HepG2 (cell line): ENCODE measurements at regions not wholly inside any gene's neighbourhood (a gene's known extent, or its start where the extent isn't known, plus 50 kb on each side); places are given as distances from the start of the nearest gene placed in this dataset.

Source experiments
- ATAC-seq: fragments of 200-7000 bp; cut with Tn5 transposase; 3 replicates; pipeline ENCODE4 v1.9.1; 2020; ENCODE audit warnings: mild to moderate bottlenecking, moderate library complexity
- BruUV-seq: library from RNA; stranded (reverse); fragments of 400-500 nt; replicated peaks from 2 replicates; lab custom pipeline; 2021; lab: Mats Ljungman, UMichigan
- CTCF ChIA-PET: fragments of 300-600 bp; formaldehyde crosslinking; extraction: SDS; loops from one replicate; lab custom pipeline; 2021; ENCODE audit warnings: low total read pairs, inconsistent platforms, low intra/inter-chr PET ratio; lab: Yijun Ruan, JAX
- POLR2A ChIA-PET: fragments of 350-600 bp; sonication (Branson Sonifier 250); formaldehyde crosslinking; loops from one replicate; lab custom pipeline; 2020; ENCODE audit warnings: antibody characterized with exemption, inconsistent platforms; lab: Yijun Ruan, JAX
- DNase-seq: peaks from one replicate; pipeline ENCODE4 v3.0.0-alpha.2; 2015; ENCODE audit warnings: low spot score
- FAIRE-seq: peaks from 3 replicates; lab custom pipeline; 2011; peaks lifted over from hg19 to GRCh38; lab: Jason Lieb, UNC
- H2AFZ ChIP-seq: one replicate; pipeline ENCODE4 v1.6.1; 2011; ENCODE audit warnings: low read length, inconsistent platforms
- H3K27ac ChIP-seq: fragments of 300-600 bp; 3 replicates; pipeline ENCODE4 v1.8.0; 2011; ENCODE audit warnings: mixed run types, mild to moderate bottlenecking, mixed read lengths, low read length, inconsistent platforms; ENCODE audit not compliant: insufficient read depth; ENCODE audit errors: extremely low read length
- H3K27me3 ChIP-seq, 2 experiments: fragments of 200-600 bp in 1 of 2; 2 replicates in 1 of 2; 3 replicates in 1 of 2; pipeline versions ENCODE4 v1.6.0 to v1.8.0; 2011; ENCODE audit warnings: low read length in 2 of 2, mild to moderate bottlenecking in 2 of 2, moderate library complexity in 2 of 2, inconsistent platforms in 1 of 2; ENCODE audit not compliant: insufficient read depth in 2 of 2, control insufficient read depth in 1 of 2
- H3K36me3 ChIP-seq, 2 experiments: fragments of 200-600 bp in 1 of 2; replicated peaks in 1 of 2; 2 replicates in 1 of 2; 3 replicates in 1 of 2; pipeline versions ENCODE4 v1.5.1 to v1.8.0; 2011; ENCODE audit warnings: low read length in 2 of 2, inconsistent platforms in 1 of 2; ENCODE audit not compliant: insufficient read depth in 2 of 2, control insufficient read depth in 1 of 2
- H3K4me1 ChIP-seq: 2 replicates; pipeline ENCODE4 v1.5.1; 2012; ENCODE audit warnings: low read length, inconsistent platforms; ENCODE audit not compliant: insufficient read depth
- H3K4me2 ChIP-seq: 2 replicates; pipeline ENCODE4 v1.6.0; 2011; ENCODE audit warnings: low read depth, low read length, inconsistent platforms
- H3K4me3 ChIP-seq, 3 experiments: fragments of 200-600 bp in 1 of 3; sonication (generic), shearing (Covaris generic) in 1 of 3; replicated peaks in 1 of 3; 2 replicates each; pipeline ENCODE4 v1.5.1; 2011 to 2016; ENCODE audit warnings: low read length in 3 of 3, inconsistent platforms in 2 of 3, low read depth in 2 of 3, mild to moderate bottlenecking in 2 of 3, control low read depth in 1 of 3, mixed read lengths in 1 of 3; ENCODE audit not compliant: insufficient read depth in 1 of 3
- H3K79me2 ChIP-seq: one replicate; pipeline ENCODE4 v1.6.1; 2011; ENCODE audit warnings: low read length, inconsistent platforms; ENCODE audit not compliant: insufficient read depth
- H3K9ac ChIP-seq: 2 replicates; pipeline ENCODE4 v1.6.0; 2011; ENCODE audit warnings: mild to moderate bottlenecking, low read depth, low read length, inconsistent platforms; ENCODE audit not compliant: insufficient read depth
- H3K9me3 ChIP-seq: 2 replicates; pipeline ENCODE4 v1.5.1; 2012; ENCODE audit warnings: mild to moderate bottlenecking, low read length
- H4K20me1 ChIP-seq: 2 replicates; pipeline ENCODE4 v1.6.0; 2011; ENCODE audit warnings: inconsistent platforms, mild to moderate bottlenecking, low read length, moderate library complexity; ENCODE audit not compliant: insufficient read depth
- ELF4 ChIP-seq: sonication (generic); formaldehyde crosslinking; IDR thresholded peaks from 2 replicates; pipeline ENCODE4 v1.5.0; 2020; ENCODE audit warnings: missing genetic modification reagents, mild to moderate bottlenecking, moderate library complexity, borderline replicate concordance
- GATA4 ChIP-seq: sonication (generic); IDR thresholded peaks from 2 replicates; pipeline ENCODE4 v1.6.1; 2016; ENCODE audit warnings: antibody characterized with exemption, low read depth, borderline replicate concordance
- HNF4G ChIP-seq, 2 experiments: sonication (generic) in 1 of 2; formaldehyde crosslinking in 1 of 2; IDR thresholded peaks; 2 replicates each; pipeline versions ENCODE4 v1.4.0 to v1.6.1; 2011 to 2020; ENCODE audit warnings: borderline replicate concordance in 2 of 2, low read depth in 2 of 2, mild to moderate bottlenecking in 2 of 2, low read length in 1 of 2, missing genetic modification reagents in 1 of 2, moderate library complexity in 1 of 2
- NR2F2 ChIP-seq: IDR thresholded peaks from 2 replicates; pipeline ENCODE4 v1.6.1; 2012; ENCODE audit warnings: low read depth, inconsistent platforms, borderline replicate concordance
- PAF1 ChIP-seq: IDR thresholded peaks from 2 replicates; pipeline ENCODE4 v1.6.1; 2016; ENCODE audit warnings: missing genetic modification reagents, missing compliant biosample characterization
- RXRB ChIP-seq: IDR thresholded peaks from 2 replicates; pipeline ENCODE4 v1.6.1; 2016; ENCODE audit warnings: borderline replicate concordance, missing genetic modification reagents, missing compliant biosample characterization
- THAP11 ChIP-seq: IDR thresholded peaks from 2 replicates; pipeline ENCODE4 v1.6.1; 2016; ENCODE audit warnings: missing biosample characterization, missing genetic modification reagents
- U2AF1 ChIP-seq: fragments of 200-400 bp; formaldehyde crosslinking; optimal IDR thresholded peaks from 2 replicates; pipeline ENCODE3; 2017; ENCODE audit warnings: mild to moderate bottlenecking, low read depth, low read length
- ZIK1 ChIP-seq: sonication (generic); formaldehyde crosslinking; IDR thresholded peaks from 2 replicates; pipeline ENCODE4 v1.5.0; 2020; ENCODE audit warnings: mild to moderate bottlenecking, low read depth, missing genetic modification reagents, borderline replicate concordance
- ZNF33A ChIP-seq: sonication (generic); formaldehyde crosslinking; IDR thresholded peaks from 2 replicates; pipeline ENCODE4 v1.5.1; 2020; ENCODE audit warnings: missing genetic modification reagents, mild to moderate bottlenecking, moderate library complexity, borderline replicate concordance
- ZNF761 ChIP-seq: sonication (generic); formaldehyde crosslinking; conservative IDR thresholded peaks from 2 replicates; pipeline ENCODE4 v1.4.0; 2020; ENCODE audit warnings: mild to moderate bottlenecking, missing genetic modification reagents
- ZNF776 ChIP-seq: sonication (generic); formaldehyde crosslinking; IDR thresholded peaks from 2 replicates; pipeline ENCODE4 v1.4.0; 2020; ENCODE audit warnings: mild to moderate bottlenecking, missing genetic modification reagents
- ZSCAN12 ChIP-seq: sonication (generic); formaldehyde crosslinking; IDR thresholded peaks from 2 replicates; pipeline ENCODE4 v1.9.0; 2021; ENCODE audit warnings: mild to moderate bottlenecking, missing genetic modification reagents
- WGBS: methylation state at CpG from one replicate; pipeline ENCODE4 v1.1.6; 2017; ENCODE audit warnings: low lambda C conversion rate; 5-methylcytosine and 5-hydroxymethylcytosine counted together
- in situ Hi-C: cut with HindIII; loops from 2 replicates; pipeline ENCODE4 v1.10.0; 2017; ENCODE audit warnings: low pct_unique_long_range_greater_than_20kb; ENCODE audit not compliant: extremely low pct_ligation_motif_present
- intact Hi-C: fragments of 100-400 bp; cut with micrococcal nuclease; formaldehyde crosslinking; loops from one replicate; pipeline ENCODE4 v1.10.0; 2022; ENCODE audit not compliant: unreplicated experiment
- TF ChIP-seq, protein P1 (sequence below): sonication (generic); formaldehyde crosslinking; IDR thresholded peaks from 2 replicates; pipeline ENCODE4 v1.4.0; 2020; ENCODE audit warnings: missing genetic modification reagents
- TF ChIP-seq, protein P2 (sequence below): sonication (generic); formaldehyde crosslinking; IDR thresholded peaks from 2 replicates; pipeline ENCODE4 v1.4.0; 2020; ENCODE audit warnings: mild to moderate bottlenecking, missing genetic modification reagents

DNA sequence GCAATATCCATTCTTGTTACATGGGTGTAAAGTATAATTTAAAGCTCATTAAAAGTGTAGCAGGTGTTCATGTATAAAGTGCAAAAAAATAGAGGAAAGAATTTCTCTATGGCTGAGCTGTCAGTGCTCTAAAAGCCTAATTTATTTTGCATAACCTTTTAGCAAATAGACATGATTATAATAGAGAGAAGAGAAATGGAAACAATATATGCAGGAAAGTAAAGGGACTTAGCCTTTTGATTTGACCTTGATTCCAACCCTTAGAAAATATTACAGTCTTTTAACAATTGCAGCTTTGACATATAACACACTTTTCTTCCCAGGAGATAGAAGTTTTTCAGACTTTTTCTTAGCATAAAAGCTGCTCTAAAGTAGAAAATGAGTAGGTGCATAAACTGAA lies 978.3 kb downstream of the PCDH18 start (continued):
- TF ChIP-seq ZIK1 (CRISPR knock-in tag) (no peak), ZNF761 (CRISPR knock-in tag) (no peak), HNF4G (IDR thresholded peaks at IDR 0.05; ENCODE audit: borderline replicate concordance, low read depth, low read length) (no peak), HNF4G (CRISPR knock-in tag; IDR thresholded peaks at IDR 0.05; ENCODE audit: borderline replicate concordance, low read depth) (no peak), THAP11 (CRISPR knock-in tag) (no peak), RXRB (CRISPR knock-in tag) (no peak), ZNF776 (CRISPR knock-in tag) (no peak), NR2F2 (no peak)
- TF ChIP-seq, protein P1, sequence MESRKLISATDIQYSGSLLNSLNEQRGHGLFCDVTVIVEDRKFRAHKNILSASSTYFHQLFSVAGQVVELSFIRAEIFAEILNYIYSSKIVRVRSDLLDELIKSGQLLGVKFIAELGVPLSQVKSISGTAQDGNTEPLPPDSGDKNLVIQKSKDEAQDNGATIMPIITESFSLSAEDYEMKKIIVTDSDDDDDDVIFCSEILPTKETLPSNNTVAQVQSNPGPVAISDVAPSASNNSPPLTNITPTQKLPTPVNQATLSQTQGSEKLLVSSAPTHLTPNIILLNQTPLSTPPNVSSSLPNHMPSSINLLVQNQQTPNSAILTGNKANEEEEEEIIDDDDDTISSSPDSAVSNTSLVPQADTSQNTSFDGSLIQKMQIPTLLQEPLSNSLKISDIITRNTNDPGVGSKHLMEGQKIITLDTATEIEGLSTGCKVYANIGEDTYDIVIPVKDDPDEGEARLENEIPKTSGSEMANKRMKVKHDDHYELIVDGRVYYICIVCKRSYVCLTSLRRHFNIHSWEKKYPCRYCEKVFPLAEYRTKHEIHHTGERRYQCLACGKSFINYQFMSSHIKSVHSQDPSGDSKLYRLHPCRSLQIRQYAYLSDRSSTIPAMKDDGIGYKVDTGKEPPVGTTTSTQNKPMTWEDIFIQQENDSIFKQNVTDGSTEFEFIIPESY (CRISPR knock-in tag) = no peak

DNA sequence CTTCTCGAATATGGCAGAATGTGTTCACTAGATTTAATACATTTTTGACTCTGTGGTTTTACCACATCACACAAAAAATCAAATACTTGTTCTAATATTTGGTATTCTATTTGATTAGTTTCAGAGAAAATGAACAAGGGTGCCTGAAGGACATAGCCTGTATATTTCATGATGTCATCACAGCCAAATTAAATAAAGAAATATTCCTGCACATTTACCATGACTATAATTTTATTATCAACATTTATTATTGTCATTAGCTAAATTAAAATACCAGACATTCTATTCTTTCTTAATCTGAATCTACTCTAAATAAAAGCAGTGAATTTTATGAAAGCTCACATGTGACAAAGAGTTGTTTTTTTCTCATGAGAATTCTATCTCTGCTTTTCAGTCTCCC lies 980.5 kb downstream of the PCDH18 start:
- ChIA-PET CTCF (no interaction called here), POLR2A (no interaction called here)
- no peaks in the 10 kb centered on the region for H3K9me3 ChIP-seq
- no peak for ATAC-seq
- FAIRE-seq = no peak
- no peak overlapping the region for H3K4me3 ChIP-seq
- in situ Hi-C loops (no loop called here), intact Hi-C loops (no loop called here)
- H3K27me3 ChIP-seq = no peaks in the 10 kb centered on the region
- H3K4me2 ChIP-seq = no peak overlapping the region
- TF ChIP-seq PAF1 (no peak), ZNF33A (CRISPR knock-in tag) (no peak), GATA4 (no peak), U2AF1 (no peak), ZSCAN12 (CRISPR knock-in tag) (no peak), ZIK1 (CRISPR knock-in tag) (no peak), ELF4 (CRISPR knock-in tag) (no peak)
- TF ChIP-seq, protein P2, sequence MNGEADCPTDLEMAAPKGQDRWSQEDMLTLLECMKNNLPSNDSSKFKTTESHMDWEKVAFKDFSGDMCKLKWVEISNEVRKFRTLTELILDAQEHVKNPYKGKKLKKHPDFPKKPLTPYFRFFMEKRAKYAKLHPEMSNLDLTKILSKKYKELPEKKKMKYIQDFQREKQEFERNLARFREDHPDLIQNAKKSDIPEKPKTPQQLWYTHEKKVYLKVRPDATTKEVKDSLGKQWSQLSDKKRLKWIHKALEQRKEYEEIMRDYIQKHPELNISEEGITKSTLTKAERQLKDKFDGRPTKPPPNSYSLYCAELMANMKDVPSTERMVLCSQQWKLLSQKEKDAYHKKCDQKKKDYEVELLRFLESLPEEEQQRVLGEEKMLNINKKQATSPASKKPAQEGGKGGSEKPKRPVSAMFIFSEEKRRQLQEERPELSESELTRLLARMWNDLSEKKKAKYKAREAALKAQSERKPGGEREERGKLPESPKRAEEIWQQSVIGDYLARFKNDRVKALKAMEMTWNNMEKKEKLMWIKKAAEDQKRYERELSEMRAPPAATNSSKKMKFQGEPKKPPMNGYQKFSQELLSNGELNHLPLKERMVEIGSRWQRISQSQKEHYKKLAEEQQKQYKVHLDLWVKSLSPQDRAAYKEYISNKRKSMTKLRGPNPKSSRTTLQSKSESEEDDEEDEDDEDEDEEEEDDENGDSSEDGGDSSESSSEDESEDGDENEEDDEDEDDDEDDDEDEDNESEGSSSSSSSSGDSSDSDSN (CRISPR knock-in tag) = no peak
- WGBS = 0% methylated on average over 1 of the region's 1 CpG
- H3K4me1 ChIP-seq = no peaks in the 10 kb centered on the region
- no peaks in the 10 kb centered on the region for H3K36me3 ChIP-seq
- no peak overlapping the region for H3K27ac ChIP-seq
- no peak overlapping the region for H2AFZ ChIP-seq
- DNase-seq = no peak
- no peaks in the 10 kb centered on the region for H3K79me2 ChIP-seq
- no peaks in the 10 kb centered on the region for H4K20me1 ChIP-seq
- BruUV-seq = no TSS peak
- no peak overlapping the region for H3K9ac ChIP-seq
